ENCODE measurements at regions not wholly inside any gene's neighbourhood (a gene's known extent, or its start where the extent isn't known, plus 50 kb on each side); places are given as distances from the start of the nearest gene placed in this dataset.

GRCh38 chr6:95119927-95120326, 457.4 kb upstream of the MANEA start:
- TF ChIP-seq EP300 (IDR thresholded peaks at IDR 0.05): no peak
- no peak for TF ChIP-seq CTCF (IDR thresholded peaks at IDR 0.05)
- no peak for TF ChIP-seq POLR2AphosphoS5 (IDR thresholded peaks at IDR 0.05)
- no peak for TF ChIP-seq POLR2A (IDR thresholded peaks at IDR 0.05)
- Histone ChIP-seq H3K9me3 (no peaks in the 10 kb centered on the region), H3K4me1 (no peaks in the 10 kb centered on the region), H3K4me3 (no peak overlapping the region), H3K36me3 (no peaks in the 10 kb centered on the region), H3K27ac (no peak overlapping the region), H3K27me3 (no peaks in the 10 kb centered on the region)
- DNase-seq (ENCODE audit: low spot score in 2 of 2): no peak
- 89% methylated on average over 3 of the region's 3 CpGs for WGBS

- Histone ChIP-seq H3K4me1 (no peaks in the 10 kb centered on the region), H3K27me3 (no peaks in the 10 kb centered on the region), H3K9me3 (no peaks in the 10 kb centered on the region), H3K36me3 (no peaks in the 10 kb centered on the region), H3K27ac (no peak overlapping the region), H3K4me3 (no peak overlapping the region)
- TF ChIP-seq EP300 (IDR thresholded peaks at IDR 0.05): no peak
- TF ChIP-seq CTCF (IDR thresholded peaks at IDR 0.05): no peak
- TF ChIP-seq POLR2A (IDR thresholded peaks at IDR 0.05): no peak
- TF ChIP-seq POLR2AphosphoS5 (IDR thresholded peaks at IDR 0.05): no peak
- DNase-seq (ENCODE audit: low spot score in 2 of 2): no peak
- WGBS: 64% methylated on average over 4 of the region's 4 CpGs
Measured at GRCh38 chr6:95120984-95121383, 456.4 kb upstream of the MANEA start.

- no peak for DNase-seq (ENCODE audit: low spot score in 2 of 2)
- Histone ChIP-seq H3K9me3 (no peaks in the 10 kb centered on the region), H3K36me3 (no peaks in the 10 kb centered on the region), H3K27ac (no peak overlapping the region), H3K27me3 (no peaks in the 10 kb centered on the region), H3K4me3 (no peak overlapping the region), H3K4me1 (no peaks in the 10 kb centered on the region)
- TF ChIP-seq POLR2A (IDR thresholded peaks at IDR 0.05) (no peak), CTCF (IDR thresholded peaks at IDR 0.05) (no peak), POLR2AphosphoS5 (IDR thresholded peaks at IDR 0.05) (no peak), EP300 (IDR thresholded peaks at IDR 0.05) (no peak)
- WGBS: 76% methylated on average over 3 of the region's 3 CpGs
Measured at GRCh38 chr6:95127261-95127660, 450.1 kb upstream of the MANEA start.

- TF ChIP-seq POLR2A (IDR thresholded peaks at IDR 0.05): no peak
- TF ChIP-seq POLR2AphosphoS5 (IDR thresholded peaks at IDR 0.05): no peak
- TF ChIP-seq CTCF (IDR thresholded peaks at IDR 0.05): no peak
- TF ChIP-seq EP300 (IDR thresholded peaks at IDR 0.05): no peak
- no peaks in the 10 kb centered on the region for H3K36me3 ChIP-seq
- DNase-seq (ENCODE audit: low spot score in 2 of 2): no peak
- H3K27me3 ChIP-seq: no peaks in the 10 kb centered on the region
- no peak overlapping the region for H3K27ac ChIP-seq
- H3K4me3 ChIP-seq: no peak overlapping the region
- 69% methylated on average over 2 of the region's 2 CpGs for WGBS
- no peaks in the 10 kb centered on the region for H3K4me1 ChIP-seq
- H3K9me3 ChIP-seq: no peaks in the 10 kb centered on the region
Measured at GRCh38 chr6:95128439-95128838, 448.9 kb upstream of the MANEA start.

- H3K27me3 ChIP-seq: no peaks in the 10 kb centered on the region
- no peak for DNase-seq (ENCODE audit: low spot score in 2 of 2)
- TF ChIP-seq EP300 (IDR thresholded peaks at IDR 0.05): no peak
- TF ChIP-seq POLR2A (IDR thresholded peaks at IDR 0.05): no peak
- no peak for TF ChIP-seq POLR2AphosphoS5 (IDR thresholded peaks at IDR 0.05)
- H3K27ac ChIP-seq: no peak overlapping the region
- no peak overlapping the region for H3K4me3 ChIP-seq
- no peaks in the 10 kb centered on the region for H3K9me3 ChIP-seq
- WGBS: 36% methylated on average over 2 of the region's 2 CpGs
- no peaks in the 10 kb centered on the region for H3K4me1 ChIP-seq
- no peaks in the 10 kb centered on the region for H3K36me3 ChIP-seq
Measured at GRCh38 chr6:95128947-95129346, 448.4 kb upstream of the MANEA start.

- TF ChIP-seq POLR2A (IDR thresholded peaks at IDR 0.05): no peak
- TF ChIP-seq POLR2AphosphoS5 (IDR thresholded peaks at IDR 0.05): no peak
- no peak for TF ChIP-seq EP300 (IDR thresholded peaks at IDR 0.05)
- TF ChIP-seq CTCF (IDR thresholded peaks at IDR 0.05): no peak
- no peak for DNase-seq (ENCODE audit: low spot score in 2 of 2)
- Histone ChIP-seq H3K4me3 (no peak overlapping the region), H3K27ac (no peak overlapping the region), H3K9me3 (no peaks in the 10 kb centered on the region), H3K36me3 (no peaks in the 10 kb centered on the region), H3K4me1 (no peaks in the 10 kb centered on the region), H3K27me3 (no peaks in the 10 kb centered on the region)
- WGBS: 28% methylated on average over 5 of the region's 5 CpGs
Measured at GRCh38 chr6:95133578-95133977, 443.8 kb upstream of the MANEA start.

Data from suprapubic skin (tissue), 4 donors.